ENCODE measurements at regions not wholly inside any gene's neighbourhood (a gene's known extent, or its start where the extent isn't known, plus 50 kb on each side); places are given as distances from the start of the nearest gene placed in this dataset.
A peak's percentile ranks its signal among the peaks of the same experiment; 100 is the strongest.

- no peak for DNase-seq (ENCODE audit: low read depth, low spot score)
- no peak for TF ChIP-seq CTCF (IDR thresholded peaks at IDR 0.05; ENCODE audit: low read depth, low read length)
- in situ Hi-C loops (cut with HindIII; ENCODE audit: low sequenced_read_pairs): no loop called here
- H3K4me3 ChIP-seq (ENCODE audit: low read depth, low read length): no peak overlapping the region
Measured at GRCh38 chr21:16777041-16777720, 735.7 kb upstream of the CXADR start.

- no peak overlapping the region for H3K4me3 ChIP-seq (ENCODE audit: low read depth, low read length)
- DNase-seq (ENCODE audit: low read depth, low spot score): no peak
- in situ Hi-C loops (cut with HindIII; ENCODE audit: low sequenced_read_pairs): no loop called here
- no peak for TF ChIP-seq CTCF (IDR thresholded peaks at IDR 0.05; ENCODE audit: low read depth, low read length)
Measured at GRCh38 chr21:16788584-16788983, 724.3 kb upstream of the CXADR start.

GRCh38 chr21:16789636-16790035, 723.2 kb upstream of the CXADR start:
- no peak for DNase-seq (ENCODE audit: low read depth, low spot score)
- no peak overlapping the region for H3K4me3 ChIP-seq (ENCODE audit: low read depth, low read length)
- in situ Hi-C loops (cut with HindIII; ENCODE audit: low sequenced_read_pairs): no loop called here
- no peak for TF ChIP-seq CTCF (IDR thresholded peaks at IDR 0.05; ENCODE audit: low read depth, low read length)

- in situ Hi-C loops (cut with HindIII; ENCODE audit: low sequenced_read_pairs): no loop called here
- no peak overlapping the region for H3K4me3 ChIP-seq (ENCODE audit: low read depth, low read length)
- no peak for TF ChIP-seq CTCF (IDR thresholded peaks at IDR 0.05; ENCODE audit: low read depth, low read length)
- DNase-seq (ENCODE audit: low read depth, low spot score): no peak
Measured at GRCh38 chr21:16792101-16792500, 720.7 kb upstream of the CXADR start.

GRCh38 chr21:16794950-16795349, 717.9 kb upstream of the CXADR start:
- peak; percentile 94 for DNase-seq (ENCODE audit: low read depth, low spot score)
- in situ Hi-C loops (cut with HindIII; ENCODE audit: low sequenced_read_pairs): no loop called here
- no peak for TF ChIP-seq CTCF (IDR thresholded peaks at IDR 0.05; ENCODE audit: low read depth, low read length)
- no peak overlapping the region for H3K4me3 ChIP-seq (ENCODE audit: low read depth, low read length)

GRCh38 chr21:16796776-16797175, 716.1 kb upstream of the CXADR start:
- H3K4me3 ChIP-seq (ENCODE audit: low read depth, low read length): no peak overlapping the region
- no peak for TF ChIP-seq CTCF (IDR thresholded peaks at IDR 0.05; ENCODE audit: low read depth, low read length)
- no peak for DNase-seq (ENCODE audit: low read depth, low spot score)
- in situ Hi-C loops (cut with HindIII; ENCODE audit: low sequenced_read_pairs): no loop called here

Measured in astrocyte of the spinal cord (primary cell).